ENCODE measurements at regions not wholly inside any gene's neighbourhood (a gene's known extent, or its start where the extent isn't known, plus 50 kb on each side); places are given as distances from the start of the nearest gene placed in this dataset.

DNA sequence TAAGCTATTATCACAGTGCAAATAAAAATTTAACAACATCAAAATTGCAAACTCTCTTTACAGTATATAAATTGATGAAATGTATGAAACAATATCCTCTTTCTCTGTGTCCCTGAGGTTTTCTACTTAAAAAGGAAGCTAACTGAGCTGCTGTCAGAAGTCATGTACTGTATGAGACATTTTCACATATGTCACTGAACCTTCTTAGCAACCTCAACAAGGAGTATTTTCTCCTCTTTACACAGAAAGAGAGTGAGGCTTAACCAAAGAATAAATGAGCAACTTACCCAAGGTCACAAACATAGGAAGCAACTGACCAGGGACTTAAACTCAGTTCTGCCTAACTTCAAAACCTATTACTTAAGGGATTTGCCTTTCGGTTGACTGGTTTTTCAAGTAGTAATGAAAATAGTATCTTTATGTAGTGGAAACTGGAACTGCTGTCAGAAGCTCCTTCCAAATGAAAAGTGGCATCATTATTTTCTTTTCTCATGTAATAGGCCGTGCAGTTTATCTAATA is 288.9 kb downstream of the LRRIQ3 start:
- Histone ChIP-seq H3K27ac (ENCODE audit: low read depth in 2 of 2, low read length in 2 of 2) (no peak overlapping the region), H3K9ac (ENCODE audit: low read depth in 1 of 2, low read length in 2 of 2) (no peak overlapping the region), H3K9me3 (ENCODE audit: control insufficient read depth in 2 of 2, low read length in 2 of 2) (no peaks in the 10 kb centered on the region), H3K27me3 (ENCODE audit: control insufficient read depth in 2 of 2, insufficient read depth in 2 of 2, low read length in 2 of 2) (no peaks in the 10 kb centered on the region), H3K4me3 (ENCODE audit: low read length in 2 of 2) (no peak overlapping the region), H3K36me3 (ENCODE audit: control insufficient read depth in 2 of 2, insufficient read depth in 2 of 2, low read length in 2 of 2) (no peaks in the 10 kb centered on the region), H3K4me1 (ENCODE audit: control insufficient read depth in 2 of 2, insufficient read depth in 2 of 2, low read length in 2 of 2) (no peaks in the 10 kb centered on the region)

DNA sequence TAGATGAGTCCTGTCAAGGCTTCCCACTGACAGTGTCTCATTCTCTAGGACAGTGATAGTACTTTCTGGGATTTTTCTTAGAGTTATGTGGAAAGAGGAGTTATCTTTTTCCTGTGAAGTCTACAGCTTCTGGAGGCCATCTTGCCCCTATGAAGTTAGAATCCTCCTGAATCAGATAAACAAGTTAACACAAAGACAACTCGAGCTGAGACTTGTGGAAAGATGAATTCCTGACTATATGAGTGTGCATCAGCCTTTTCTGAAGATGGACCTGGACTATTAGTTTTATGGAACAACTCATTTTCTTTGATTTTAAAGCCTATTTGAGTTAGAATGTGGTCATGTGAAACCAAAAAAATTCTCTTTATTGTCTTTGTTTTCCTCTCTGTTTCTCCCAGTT is 290.9 kb downstream of the LRRIQ3 start:
- Histone ChIP-seq H3K9me3 (ENCODE audit: control insufficient read depth in 2 of 2, low read length in 2 of 2) (no peaks in the 10 kb centered on the region), H3K27ac (ENCODE audit: low read depth in 2 of 2, low read length in 2 of 2) (no peak overlapping the region), H3K4me1 (ENCODE audit: control insufficient read depth in 2 of 2, insufficient read depth in 2 of 2, low read length in 2 of 2) (no peaks in the 10 kb centered on the region), H3K36me3 (ENCODE audit: control insufficient read depth in 2 of 2, insufficient read depth in 2 of 2, low read length in 2 of 2) (no peaks in the 10 kb centered on the region), H3K9ac (ENCODE audit: low read depth in 1 of 2, low read length in 2 of 2) (no peak overlapping the region), H3K4me3 (ENCODE audit: low read length in 2 of 2) (no peak overlapping the region), H3K27me3 (ENCODE audit: control insufficient read depth in 2 of 2, insufficient read depth in 2 of 2, low read length in 2 of 2) (no peaks in the 10 kb centered on the region)

DNA sequence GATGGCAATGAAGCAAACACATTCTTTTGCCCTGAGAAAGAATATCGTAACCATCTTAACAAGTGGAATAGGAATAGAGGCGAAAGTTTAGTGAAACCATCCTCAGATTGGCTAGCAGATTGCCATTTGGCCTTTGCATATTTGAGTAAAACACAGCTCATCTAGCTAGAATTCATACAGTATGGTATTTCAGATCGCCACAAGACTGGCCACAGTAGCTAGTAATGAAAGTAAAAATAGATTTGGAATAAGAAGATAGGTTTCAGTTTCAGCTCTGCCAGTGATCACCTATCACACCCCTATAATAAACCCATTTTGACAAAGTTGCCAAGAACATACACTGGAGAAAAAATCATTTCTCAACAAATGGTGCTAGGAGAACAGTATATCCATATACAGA is 294.9 kb downstream of the LRRIQ3 start:
- H3K9me3 ChIP-seq (ENCODE audit: control insufficient read depth in 2 of 2, low read length in 2 of 2): no peaks in the 10 kb centered on the region
- no peak overlapping the region for H3K4me3 ChIP-seq (ENCODE audit: low read length in 2 of 2)
- no peak overlapping the region for H3K9ac ChIP-seq (ENCODE audit: low read depth in 1 of 2, low read length in 2 of 2)
- H3K27ac ChIP-seq (ENCODE audit: low read depth in 2 of 2, low read length in 2 of 2): no peak overlapping the region
- no peaks in the 10 kb centered on the region for H3K36me3 ChIP-seq (ENCODE audit: control insufficient read depth in 2 of 2, insufficient read depth in 2 of 2, low read length in 2 of 2)
- H3K27me3 ChIP-seq (ENCODE audit: control insufficient read depth in 2 of 2, insufficient read depth in 2 of 2, low read length in 2 of 2): no peaks in the 10 kb centered on the region
- no peaks in the 10 kb centered on the region for H3K4me1 ChIP-seq (ENCODE audit: control insufficient read depth in 2 of 2, insufficient read depth in 2 of 2, low read length in 2 of 2)

DNA sequence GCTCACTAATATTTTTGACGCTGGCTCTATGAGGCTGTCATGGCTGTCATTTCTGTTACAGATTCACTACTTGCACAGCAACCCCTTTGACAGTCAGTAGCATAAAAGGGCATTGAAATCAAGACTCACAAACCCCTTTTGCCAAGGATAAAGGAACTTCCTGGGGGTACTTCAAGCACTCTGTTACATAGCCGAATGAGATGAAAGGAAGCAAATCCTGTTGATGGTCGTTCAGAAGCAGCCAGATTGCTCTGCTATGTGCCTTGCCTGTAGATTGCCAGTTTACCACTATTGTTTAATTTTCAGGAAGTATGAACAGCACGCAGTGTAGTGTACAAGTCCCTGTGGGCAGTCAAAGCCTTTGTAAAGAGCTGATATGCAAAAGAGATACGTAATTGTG is 296.2 kb downstream of the LRRIQ3 start:
- H3K9me3 ChIP-seq (ENCODE audit: control insufficient read depth in 2 of 2, low read length in 2 of 2): no peaks in the 10 kb centered on the region
- no peaks in the 10 kb centered on the region for H3K36me3 ChIP-seq (ENCODE audit: control insufficient read depth in 2 of 2, insufficient read depth in 2 of 2, low read length in 2 of 2)
- no peak overlapping the region for H3K4me3 ChIP-seq (ENCODE audit: low read length in 2 of 2)
- no peaks in the 10 kb centered on the region for H3K27me3 ChIP-seq (ENCODE audit: control insufficient read depth in 2 of 2, insufficient read depth in 2 of 2, low read length in 2 of 2)
- H3K9ac ChIP-seq (ENCODE audit: low read depth in 1 of 2, low read length in 2 of 2): no peak overlapping the region
- H3K27ac ChIP-seq (ENCODE audit: low read depth in 2 of 2, low read length in 2 of 2): no peak overlapping the region
- no peaks in the 10 kb centered on the region for H3K4me1 ChIP-seq (ENCODE audit: control insufficient read depth in 2 of 2, insufficient read depth in 2 of 2, low read length in 2 of 2)

DNA sequence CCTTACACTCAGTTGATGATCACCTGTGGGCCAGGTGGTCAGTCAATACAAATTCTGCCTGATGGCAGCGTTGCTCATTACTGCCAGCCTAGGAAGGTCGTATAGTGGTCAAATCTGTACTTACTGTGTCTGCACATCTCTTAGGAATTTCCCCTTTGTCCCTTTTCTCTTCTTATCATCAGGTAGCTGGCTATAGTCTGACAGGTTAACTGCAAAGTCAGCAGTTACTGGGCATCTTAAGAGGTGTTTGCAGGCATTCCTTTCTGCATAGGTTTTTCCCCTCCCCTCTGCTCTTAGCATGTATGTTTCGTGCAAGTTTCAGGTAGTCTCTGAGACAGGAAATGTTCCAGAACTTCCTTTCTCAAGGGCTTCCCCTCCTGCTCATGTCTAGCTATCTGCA is 298.7 kb downstream of the LRRIQ3 start:
- Histone ChIP-seq H3K36me3 (ENCODE audit: control insufficient read depth in 2 of 2, insufficient read depth in 2 of 2, low read length in 2 of 2) (no peaks in the 10 kb centered on the region), H3K9me3 (ENCODE audit: control insufficient read depth in 2 of 2, low read length in 2 of 2) (no peaks in the 10 kb centered on the region), H3K4me3 (ENCODE audit: low read length in 2 of 2) (no peak overlapping the region), H3K27ac (ENCODE audit: low read depth in 2 of 2, low read length in 2 of 2) (no peak overlapping the region), H3K27me3 (ENCODE audit: control insufficient read depth in 2 of 2, insufficient read depth in 2 of 2, low read length in 2 of 2) (no peaks in the 10 kb centered on the region), H3K4me1 (ENCODE audit: control insufficient read depth in 2 of 2, insufficient read depth in 2 of 2, low read length in 2 of 2) (no peaks in the 10 kb centered on the region), H3K9ac (ENCODE audit: low read depth in 1 of 2, low read length in 2 of 2) (no peak overlapping the region)

DNA sequence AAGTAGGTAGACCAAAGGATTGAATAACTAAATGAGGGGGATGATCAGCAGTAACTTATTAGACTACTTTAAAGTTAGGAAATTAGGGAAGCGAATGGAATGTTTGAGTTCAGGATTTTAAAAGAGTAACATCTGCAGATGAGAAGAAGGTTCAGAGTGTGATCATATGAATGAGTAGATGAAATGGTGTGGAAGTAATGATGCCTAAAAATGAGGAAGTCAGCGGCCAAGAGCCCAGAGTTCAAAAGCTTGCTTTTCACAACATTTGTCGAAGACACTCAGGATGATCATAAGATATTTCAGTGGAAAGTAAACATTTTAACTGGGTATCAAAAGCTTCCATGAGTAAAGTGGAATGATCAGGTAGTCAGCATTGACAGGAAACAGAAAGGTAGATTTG is 299.4 kb downstream of the LRRIQ3 start:
- Histone ChIP-seq H3K4me1 (ENCODE audit: control insufficient read depth in 2 of 2, insufficient read depth in 2 of 2, low read length in 2 of 2) (no peaks in the 10 kb centered on the region), H3K9me3 (ENCODE audit: control insufficient read depth in 2 of 2, low read length in 2 of 2) (no peaks in the 10 kb centered on the region), H3K4me3 (ENCODE audit: low read length in 2 of 2) (no peak overlapping the region), H3K36me3 (ENCODE audit: control insufficient read depth in 2 of 2, insufficient read depth in 2 of 2, low read length in 2 of 2) (no peaks in the 10 kb centered on the region), H3K27ac (ENCODE audit: low read depth in 2 of 2, low read length in 2 of 2) (no peak overlapping the region), H3K27me3 (ENCODE audit: control insufficient read depth in 2 of 2, insufficient read depth in 2 of 2, low read length in 2 of 2) (no peaks in the 10 kb centered on the region), H3K9ac (ENCODE audit: low read depth in 1 of 2, low read length in 2 of 2) (no peak overlapping the region)

DNA sequence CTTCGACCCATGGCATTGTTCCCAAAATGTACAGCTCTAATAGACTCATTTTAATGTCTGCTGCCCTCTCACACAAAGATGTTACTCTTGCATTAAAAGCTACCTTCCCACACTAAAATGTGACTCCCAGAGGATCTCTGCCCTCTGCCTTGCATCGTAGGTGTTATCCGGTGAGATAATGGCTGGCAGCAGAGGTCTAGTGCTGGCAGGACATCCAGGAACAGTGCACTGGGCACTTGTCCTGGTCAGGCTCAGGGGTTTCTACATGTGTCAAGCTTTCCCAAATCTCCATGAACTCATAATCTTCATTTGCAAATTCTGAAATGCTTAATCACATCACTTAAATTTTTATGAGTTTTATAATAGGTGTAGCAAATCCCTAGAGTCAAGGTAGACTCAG is 310.6 kb downstream of the LRRIQ3 start:
- Histone ChIP-seq H3K27me3 (ENCODE audit: control insufficient read depth in 2 of 2, insufficient read depth in 2 of 2, low read length in 2 of 2) (no peaks in the 10 kb centered on the region), H3K4me1 (ENCODE audit: control insufficient read depth in 2 of 2, insufficient read depth in 2 of 2, low read length in 2 of 2) (no peaks in the 10 kb centered on the region), H3K9ac (ENCODE audit: low read depth in 1 of 2, low read length in 2 of 2) (no peak overlapping the region), H3K36me3 (ENCODE audit: control insufficient read depth in 2 of 2, insufficient read depth in 2 of 2, low read length in 2 of 2) (no peaks in the 10 kb centered on the region), H3K4me3 (ENCODE audit: low read length in 2 of 2) (no peak overlapping the region), H3K9me3 (ENCODE audit: control insufficient read depth in 2 of 2, low read length in 2 of 2) (no peaks in the 10 kb centered on the region), H3K27ac (ENCODE audit: low read depth in 2 of 2, low read length in 2 of 2) (no peak overlapping the region)

DNA sequence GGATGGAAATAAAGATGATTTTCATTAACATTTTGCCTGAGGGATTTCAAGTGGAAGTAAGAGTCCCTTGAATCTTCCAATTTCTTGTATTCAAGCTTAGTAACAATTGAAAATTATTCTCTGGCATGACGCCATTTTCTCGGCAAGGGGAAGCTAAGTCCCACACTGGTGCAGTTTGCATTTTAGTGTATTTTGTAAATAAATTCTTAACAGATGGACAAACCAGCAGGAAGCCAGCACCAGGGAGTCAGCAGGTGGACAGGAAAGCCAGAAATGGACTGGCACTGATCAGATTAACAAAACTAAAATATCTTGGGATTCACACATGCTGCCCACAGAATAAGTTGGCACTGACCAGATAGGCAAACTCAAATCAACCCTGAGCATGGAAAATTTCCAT is 311.3 kb downstream of the LRRIQ3 start:
- Histone ChIP-seq H3K4me1 (ENCODE audit: control insufficient read depth in 2 of 2, insufficient read depth in 2 of 2, low read length in 2 of 2) (no peaks in the 10 kb centered on the region), H3K36me3 (ENCODE audit: control insufficient read depth in 2 of 2, insufficient read depth in 2 of 2, low read length in 2 of 2) (no peaks in the 10 kb centered on the region), H3K27me3 (ENCODE audit: control insufficient read depth in 2 of 2, insufficient read depth in 2 of 2, low read length in 2 of 2) (no peaks in the 10 kb centered on the region), H3K9ac (ENCODE audit: low read depth in 1 of 2, low read length in 2 of 2) (no peak overlapping the region), H3K9me3 (ENCODE audit: control insufficient read depth in 2 of 2, low read length in 2 of 2) (no peaks in the 10 kb centered on the region), H3K4me3 (ENCODE audit: low read length in 2 of 2) (no peak overlapping the region), H3K27ac (ENCODE audit: low read depth in 2 of 2, low read length in 2 of 2) (no peak overlapping the region)

DNA sequence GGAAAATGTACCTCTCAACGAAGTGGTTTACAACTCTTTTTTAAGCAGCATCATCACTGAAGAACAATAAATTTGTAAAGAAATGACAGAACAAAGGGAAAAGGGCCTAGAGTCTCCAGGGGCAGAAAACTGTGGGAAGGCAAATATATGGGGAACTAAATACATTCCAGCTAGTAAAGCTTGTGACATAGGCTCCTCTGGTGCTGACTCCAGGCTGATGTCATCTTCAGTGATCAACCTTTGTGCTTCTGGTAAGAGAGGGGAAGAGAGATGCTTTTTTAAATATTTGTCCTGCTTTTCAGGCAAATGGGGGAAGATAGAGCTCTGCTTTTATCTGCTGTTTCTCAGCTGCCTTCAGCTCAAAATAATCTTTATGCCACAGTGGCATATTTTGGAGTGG is 323.2 kb downstream of the LRRIQ3 start:
- Histone ChIP-seq H3K9me3 (ENCODE audit: control insufficient read depth in 2 of 2, low read length in 2 of 2) (no peaks in the 10 kb centered on the region), H3K4me1 (ENCODE audit: control insufficient read depth in 2 of 2, insufficient read depth in 2 of 2, low read length in 2 of 2) (no peaks in the 10 kb centered on the region), H3K27ac (ENCODE audit: low read depth in 2 of 2, low read length in 2 of 2) (no peak overlapping the region), H3K9ac (ENCODE audit: low read depth in 1 of 2, low read length in 2 of 2) (no peak overlapping the region), H3K36me3 (ENCODE audit: control insufficient read depth in 2 of 2, insufficient read depth in 2 of 2, low read length in 2 of 2) (no peaks in the 10 kb centered on the region), H3K27me3 (ENCODE audit: control insufficient read depth in 2 of 2, insufficient read depth in 2 of 2, low read length in 2 of 2) (no peaks in the 10 kb centered on the region), H3K4me3 (ENCODE audit: low read length in 2 of 2) (no peak overlapping the region)

DNA sequence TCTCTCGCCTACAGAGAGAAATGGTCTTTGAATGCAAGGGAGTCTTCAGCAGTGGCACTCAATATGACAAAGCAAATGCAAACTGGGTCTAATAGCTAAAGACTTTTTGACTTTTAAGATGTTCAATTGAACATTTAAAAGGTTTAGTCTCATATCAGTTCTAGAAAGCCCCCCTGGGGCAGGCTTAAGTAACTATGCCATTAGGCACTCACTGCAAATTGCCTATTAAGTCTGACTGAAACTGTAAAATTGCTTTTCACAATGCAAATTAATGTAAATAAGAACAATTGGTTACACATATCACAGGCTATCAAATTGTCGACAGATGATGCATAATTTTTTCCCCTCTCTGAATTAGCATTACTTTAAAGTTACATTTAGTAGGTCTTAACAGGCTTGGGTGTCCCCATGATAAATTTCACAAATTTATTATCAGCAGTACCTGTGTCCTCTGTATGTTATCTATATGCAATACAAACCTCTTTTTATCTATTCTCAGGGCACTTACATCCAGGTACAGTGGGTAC is 329.1 kb downstream of the LRRIQ3 start:
- H3K36me3 ChIP-seq (ENCODE audit: control insufficient read depth in 2 of 2, insufficient read depth in 2 of 2, low read length in 2 of 2): no peaks in the 10 kb centered on the region
- H3K27me3 ChIP-seq (ENCODE audit: control insufficient read depth in 2 of 2, insufficient read depth in 2 of 2, low read length in 2 of 2): no peaks in the 10 kb centered on the region
- H3K4me3 ChIP-seq (ENCODE audit: low read length in 2 of 2): no peak overlapping the region
- H3K4me1 ChIP-seq (ENCODE audit: control insufficient read depth in 2 of 2, insufficient read depth in 2 of 2, low read length in 2 of 2): no peaks in the 10 kb centered on the region
- no peak overlapping the region for H3K27ac ChIP-seq (ENCODE audit: low read depth in 2 of 2, low read length in 2 of 2)
- no peaks in the 10 kb centered on the region for H3K9me3 ChIP-seq (ENCODE audit: control insufficient read depth in 2 of 2, low read length in 2 of 2)
- no peak overlapping the region for H3K9ac ChIP-seq (ENCODE audit: low read depth in 1 of 2, low read length in 2 of 2)

DNA sequence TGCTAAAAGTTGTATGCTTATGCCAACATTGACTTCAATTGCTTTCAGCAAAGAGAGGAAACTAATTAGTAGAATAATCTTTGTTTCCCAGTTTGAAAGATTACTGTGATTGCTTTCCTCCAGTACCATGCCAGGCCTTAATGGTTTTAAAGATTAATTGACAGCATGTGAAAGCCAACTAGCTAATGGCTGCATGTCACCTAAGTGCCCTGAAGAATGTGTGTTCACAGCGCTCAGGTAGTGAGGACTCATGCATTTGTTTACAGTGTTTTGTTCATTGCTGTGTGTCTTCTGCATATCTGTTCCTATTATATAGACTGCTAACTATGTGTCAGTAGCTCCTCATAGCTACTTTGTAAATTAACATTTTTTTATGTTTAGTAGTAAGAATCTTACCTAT is 335.6 kb downstream of the LRRIQ3 start:
- Histone ChIP-seq H3K27ac (ENCODE audit: low read depth in 2 of 2, low read length in 2 of 2) (no peak overlapping the region), H3K27me3 (ENCODE audit: control insufficient read depth in 2 of 2, insufficient read depth in 2 of 2, low read length in 2 of 2) (no peaks in the 10 kb centered on the region), H3K4me1 (ENCODE audit: control insufficient read depth in 2 of 2, insufficient read depth in 2 of 2, low read length in 2 of 2) (no peaks in the 10 kb centered on the region), H3K36me3 (ENCODE audit: control insufficient read depth in 2 of 2, insufficient read depth in 2 of 2, low read length in 2 of 2) (no peaks in the 10 kb centered on the region), H3K9ac (ENCODE audit: low read depth in 1 of 2, low read length in 2 of 2) (no peak overlapping the region), H3K4me3 (ENCODE audit: low read length in 2 of 2) (no peak overlapping the region), H3K9me3 (ENCODE audit: control insufficient read depth in 2 of 2, low read length in 2 of 2) (no peaks in the 10 kb centered on the region)

All from mucosa of rectum (tissue), 2 donors.